ENCODE measurements at regions not wholly inside any gene's neighbourhood (a gene's known extent, or its start where the extent isn't known, plus 50 kb on each side); places are given as distances from the start of the nearest gene placed in this dataset.
"Not testable (repeated sequence)": the region's sequence is repeated elsewhere in the genome, so short reads cannot be mapped to it uniquely, and the experiment has no call there.

- in situ Hi-C loops (cut with HindIII; ENCODE audit: low sequenced_read_pairs): no loop called here
Observed at GRCh38 chr5:166788050-166788449, 1503.4 kb upstream of the WWC1 start.

DNA sequence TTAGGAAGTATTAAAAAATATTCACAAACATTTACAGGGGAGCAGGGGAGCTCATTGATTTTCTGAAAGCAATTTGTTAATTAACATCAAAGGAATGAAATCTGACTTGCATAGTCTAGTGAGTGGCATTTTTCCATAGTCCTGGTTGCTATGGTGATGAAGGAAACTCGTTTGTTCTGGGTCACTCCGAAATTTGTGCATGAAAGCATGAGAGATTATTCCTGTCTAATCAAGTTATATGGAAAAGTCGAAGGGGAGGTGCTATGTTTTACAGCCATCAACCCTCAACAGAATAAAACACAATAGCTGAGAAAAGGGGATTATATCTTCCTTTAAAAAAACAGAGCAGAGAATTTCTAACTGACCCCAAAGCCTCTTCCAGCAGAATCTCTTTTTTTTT, 1495.7 kb upstream of the WWC1 start:
- in situ Hi-C loops (cut with HindIII; ENCODE audit: low sequenced_read_pairs): no loop called here

- in situ Hi-C loops (cut with HindIII; ENCODE audit: low sequenced_read_pairs): no loop called here
Observed at GRCh38 chr5:166803058-166803457, 1488.4 kb upstream of the WWC1 start.

DNA sequence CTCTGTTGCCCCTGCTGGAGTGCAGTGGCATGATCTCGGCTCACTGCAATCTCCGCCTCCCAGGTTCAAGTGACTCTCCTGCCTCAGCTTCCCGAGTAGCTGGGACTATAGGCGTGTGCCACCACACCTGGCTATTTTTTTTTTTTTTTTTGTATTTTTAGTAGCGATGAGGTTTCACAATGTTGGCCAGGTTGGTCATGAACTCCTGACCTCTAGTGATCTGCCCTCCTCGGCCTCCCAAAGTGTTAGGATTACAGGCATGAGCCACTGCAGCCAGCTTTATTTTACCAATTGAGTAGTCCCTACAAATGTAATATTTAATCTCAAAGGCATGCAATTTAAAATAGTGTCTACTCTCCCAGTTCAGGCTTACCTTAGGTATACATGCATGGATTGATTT, 1487.2 kb upstream of the WWC1 start:
- in situ Hi-C loops (cut with HindIII; ENCODE audit: low sequenced_read_pairs): not testable (repeated sequence)

DNA sequence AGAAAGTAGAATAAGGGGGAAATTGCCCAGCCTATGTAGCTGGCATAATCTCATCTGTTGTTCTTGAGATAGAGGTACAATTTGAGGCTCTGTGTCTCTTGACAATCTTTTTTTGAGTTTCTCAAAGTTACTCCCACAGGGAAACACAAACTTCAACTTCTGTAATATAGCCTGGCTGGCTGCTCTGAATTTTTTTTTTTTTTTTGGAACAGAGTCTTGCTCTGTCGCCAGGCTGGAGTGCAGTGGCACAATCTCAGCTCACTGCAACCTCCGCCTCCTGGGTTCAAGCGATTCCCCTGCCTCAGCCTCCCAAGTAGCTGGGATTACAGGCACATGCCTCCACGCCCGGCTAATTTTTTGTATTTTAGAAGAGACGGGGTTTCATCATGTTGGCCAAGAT, 1486.8 kb upstream of the WWC1 start:
- in situ Hi-C loops (cut with HindIII; ENCODE audit: low sequenced_read_pairs): not testable (repeated sequence)

DNA sequence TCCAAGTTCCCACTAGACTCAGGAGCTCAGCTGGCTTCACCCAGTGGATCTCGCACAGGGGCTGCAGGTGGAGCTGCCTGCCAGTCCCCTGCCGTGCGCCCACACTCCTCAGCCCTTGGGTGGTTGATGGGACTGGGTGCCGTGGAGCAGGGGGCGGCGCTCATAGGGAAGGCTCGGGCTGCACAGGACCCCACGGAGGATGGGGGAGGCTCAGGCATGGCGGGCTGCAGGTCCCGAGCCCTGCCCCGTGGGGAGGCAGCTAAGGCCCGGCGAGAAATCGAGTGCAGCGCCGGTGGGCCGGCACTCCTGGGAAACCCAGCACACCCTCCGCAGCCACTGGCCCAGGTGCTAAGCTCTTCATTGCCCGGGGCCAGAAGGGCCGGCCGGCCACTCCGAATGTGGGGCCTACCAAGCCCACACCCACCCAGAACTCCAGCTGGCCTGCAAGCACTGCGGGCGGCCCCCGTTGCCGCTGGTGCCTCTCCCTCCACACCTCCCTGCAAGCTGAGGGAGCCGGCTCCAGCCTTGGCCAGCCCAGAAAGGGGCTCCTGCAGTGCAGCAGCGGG, 1481.3 kb upstream of the WWC1 start:
- in situ Hi-C loops (cut with HindIII; ENCODE audit: low sequenced_read_pairs): not testable (repeated sequence)

DNA sequence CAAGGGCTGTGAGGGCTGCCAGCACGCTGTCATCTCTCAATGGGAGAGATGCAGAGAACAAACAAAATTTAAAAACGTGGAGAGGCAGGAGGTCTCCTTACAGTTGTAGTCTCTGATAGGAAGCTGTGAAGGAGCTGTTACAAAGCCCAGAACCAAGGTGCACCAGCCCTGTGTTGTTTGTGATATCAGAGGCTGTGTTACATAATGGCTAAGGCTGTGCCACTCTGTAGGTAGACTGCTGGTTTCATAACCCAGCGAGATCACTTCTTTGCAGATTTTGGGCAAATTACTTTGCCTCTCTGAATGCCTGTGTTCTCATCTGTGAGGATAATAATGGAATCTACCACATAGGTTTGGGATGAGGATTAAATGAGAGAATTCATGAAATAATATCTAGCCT, 1480.7 kb upstream of the WWC1 start:
- in situ Hi-C loops (cut with HindIII; ENCODE audit: low sequenced_read_pairs): no loop called here

DNA sequence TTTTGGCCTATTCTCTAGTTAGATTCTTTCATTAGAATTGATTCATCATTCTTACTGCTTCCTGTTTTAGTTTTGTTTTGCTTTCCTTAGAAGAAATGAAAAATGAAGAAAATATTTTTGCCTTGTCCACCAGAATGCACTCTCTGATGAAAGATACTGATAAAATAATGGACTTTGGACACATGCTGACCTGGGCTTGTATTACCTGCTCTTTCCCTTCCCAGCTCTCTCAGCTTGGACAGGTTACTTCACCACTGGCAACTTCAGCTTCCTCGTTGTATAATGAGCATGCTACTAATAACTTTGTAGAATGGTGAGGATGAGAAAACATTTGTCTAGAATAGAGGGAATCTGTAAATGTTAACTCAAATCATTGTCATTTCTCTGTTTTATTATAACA, 1468.1 kb upstream of the WWC1 start:
- in situ Hi-C loops (cut with HindIII; ENCODE audit: low sequenced_read_pairs): no loop called here

DNA sequence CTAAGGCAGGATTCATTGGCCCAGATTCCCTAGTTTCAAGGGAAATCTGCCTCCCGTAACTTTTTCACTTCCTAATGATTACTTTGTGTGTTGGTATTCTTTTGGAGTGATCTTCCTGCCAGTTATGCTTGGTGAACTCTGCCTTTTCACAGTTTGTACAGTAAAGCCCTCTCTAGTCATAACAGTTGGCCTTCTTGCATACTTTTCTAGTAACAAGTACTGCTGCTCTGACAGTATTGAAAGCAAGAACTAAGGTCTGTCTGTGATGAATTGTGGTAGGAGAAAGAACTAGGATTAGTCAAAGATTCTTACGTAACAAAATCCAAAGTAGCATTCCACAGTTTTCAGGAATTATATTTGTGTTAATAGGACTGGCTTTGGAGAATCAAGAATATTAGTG, 1457.2 kb upstream of the WWC1 start:
- in situ Hi-C loops (cut with HindIII; ENCODE audit: low sequenced_read_pairs): no loop called here

DNA sequence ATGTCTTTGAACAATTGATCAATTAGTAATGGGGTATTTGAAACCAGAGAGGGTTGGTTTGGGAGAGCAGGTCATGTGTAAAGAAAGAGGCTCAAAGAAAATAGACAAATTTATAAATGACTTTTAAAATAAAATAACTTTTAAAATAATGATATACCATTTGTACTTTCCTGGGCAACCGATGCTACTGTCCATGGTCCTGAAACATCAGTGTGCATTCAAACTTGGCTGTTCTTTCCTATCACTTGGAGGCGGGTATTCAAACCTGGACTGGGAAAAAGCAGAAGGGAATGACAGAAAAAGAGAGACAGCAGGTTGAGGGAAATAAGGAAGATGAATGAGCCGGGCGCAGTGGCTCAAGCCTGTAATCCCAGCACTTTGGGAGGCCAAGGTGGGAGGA, 1446.4 kb upstream of the WWC1 start:
- in situ Hi-C loops (cut with HindIII; ENCODE audit: low sequenced_read_pairs): no loop called here

- in situ Hi-C loops (cut with HindIII; ENCODE audit: low sequenced_read_pairs): no loop called here
Observed at GRCh38 chr5:166856791-166857190, 1434.7 kb upstream of the WWC1 start.

- in situ Hi-C loops (cut with HindIII; ENCODE audit: low sequenced_read_pairs): no loop called here
Observed at GRCh38 chr5:166860426-166860825, 1431.0 kb upstream of the WWC1 start.

GRCh38 chr5:166862581-166862980, 1428.9 kb upstream of the WWC1 start:
- in situ Hi-C loops (cut with HindIII; ENCODE audit: low sequenced_read_pairs): no loop called here

DNA sequence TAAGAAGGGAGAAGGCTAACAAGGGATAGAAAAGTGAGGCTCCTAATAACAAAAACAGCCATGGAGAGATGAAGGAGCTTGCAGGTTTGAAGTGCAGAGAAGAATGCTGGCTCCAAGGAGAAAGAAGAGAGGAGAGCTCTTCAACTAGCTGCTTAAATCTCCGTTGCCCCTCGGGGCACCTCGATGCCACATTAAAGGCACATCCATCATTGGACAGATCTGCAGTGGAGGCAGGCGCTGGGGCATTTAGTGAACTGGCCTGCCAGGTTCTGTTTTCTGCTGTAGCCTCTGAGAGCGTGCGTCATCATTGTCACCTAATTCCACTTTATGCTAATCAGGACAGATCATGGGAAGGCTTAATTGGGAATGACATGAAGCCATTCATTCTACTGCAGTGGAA, 1426.2 kb upstream of the WWC1 start:
- in situ Hi-C loops (cut with HindIII; ENCODE audit: low sequenced_read_pairs): no loop called here

GRCh38 chr5:166880456-166880855, 1411.0 kb upstream of the WWC1 start:
- in situ Hi-C loops (cut with HindIII; ENCODE audit: low sequenced_read_pairs): no loop called here

DNA sequence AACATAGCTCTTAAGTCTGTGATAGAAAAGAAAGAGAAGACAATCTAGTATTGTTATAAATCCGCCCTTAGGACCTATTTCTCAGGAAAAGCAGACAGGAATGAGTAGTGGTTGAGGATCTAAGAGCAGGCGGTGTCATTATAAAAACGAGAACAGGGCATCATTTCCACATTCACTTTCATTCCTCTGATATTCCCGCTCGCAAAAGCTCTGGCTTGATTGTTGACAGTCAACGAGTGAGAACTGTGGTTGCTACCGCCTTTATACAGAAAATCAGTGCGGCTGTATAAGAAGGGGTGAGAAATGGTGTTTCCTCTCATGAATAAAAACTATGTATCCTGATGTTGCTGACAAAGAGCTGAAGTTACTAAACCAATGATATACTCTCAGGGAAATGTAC, 1409.6 kb upstream of the WWC1 start:
- in situ Hi-C loops (cut with HindIII; ENCODE audit: low sequenced_read_pairs): no loop called here

DNA sequence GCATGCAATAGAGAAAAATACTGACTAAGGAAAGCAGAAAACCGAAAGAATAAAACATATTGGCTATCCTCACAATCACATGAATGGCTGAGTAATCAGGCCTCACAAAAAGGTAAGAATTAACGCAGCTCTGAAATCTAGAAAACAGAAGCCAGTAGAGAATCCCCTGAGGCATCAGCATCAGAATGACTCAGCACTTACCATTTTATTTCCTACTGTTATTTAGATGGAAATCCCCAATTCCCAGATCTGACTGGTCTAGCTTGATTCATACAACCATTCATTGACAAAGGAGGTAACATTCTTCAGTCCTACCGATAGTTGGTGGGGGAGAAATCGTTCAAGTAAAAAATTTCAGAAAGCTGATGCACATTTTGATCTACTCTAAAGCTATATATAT, 1408.4 kb upstream of the WWC1 start:
- in situ Hi-C loops (cut with HindIII; ENCODE audit: low sequenced_read_pairs): no loop called here

- in situ Hi-C loops (cut with HindIII; ENCODE audit: low sequenced_read_pairs): no loop called here
Observed at GRCh38 chr5:166898166-166898565, 1393.3 kb upstream of the WWC1 start.

- in situ Hi-C loops (cut with HindIII; ENCODE audit: low sequenced_read_pairs): no loop called here
Observed at GRCh38 chr5:166899343-166899742, 1392.1 kb upstream of the WWC1 start.

GRCh38 chr5:166904571-166904970, 1386.9 kb upstream of the WWC1 start:
- in situ Hi-C loops (cut with HindIII; ENCODE audit: low sequenced_read_pairs): no loop called here

DNA sequence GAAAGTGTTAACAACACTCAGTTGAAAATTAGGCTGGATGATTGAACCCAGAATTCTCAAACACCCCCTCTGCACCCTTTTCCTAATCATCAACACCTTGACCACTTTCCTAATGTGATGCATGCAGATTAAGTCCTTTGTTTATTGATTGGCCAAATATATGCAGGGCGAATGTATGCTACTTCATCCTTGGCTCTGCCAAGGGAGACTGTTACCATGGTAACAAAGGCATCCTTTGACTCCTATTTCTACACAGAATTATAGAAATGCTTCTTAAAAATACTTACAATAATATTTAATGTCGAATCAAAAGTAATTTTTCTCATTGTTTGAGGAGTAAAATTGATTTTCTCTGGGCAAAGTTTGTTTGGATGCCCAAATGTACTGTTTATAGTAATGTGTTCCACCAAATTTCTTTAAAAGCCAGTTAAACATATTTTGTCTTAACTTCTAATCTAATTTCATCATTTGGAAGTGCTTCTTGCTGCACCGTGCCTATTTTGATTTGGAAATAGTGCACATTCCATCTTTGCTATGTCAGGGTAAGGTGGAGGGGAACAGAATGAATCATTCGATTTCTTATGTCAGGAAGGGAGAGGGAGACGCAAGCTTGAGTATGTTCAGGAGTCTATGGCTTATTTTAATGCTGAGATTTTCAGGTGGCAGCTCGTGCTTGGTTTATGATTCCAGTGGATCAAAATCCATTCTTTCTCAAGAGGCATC, 1384.3 kb upstream of the WWC1 start:
- in situ Hi-C loops (cut with HindIII; ENCODE audit: low sequenced_read_pairs): no loop called here

GRCh38 chr5:166909040-166909439, 1382.4 kb upstream of the WWC1 start:
- in situ Hi-C loops (cut with HindIII; ENCODE audit: low sequenced_read_pairs): no loop called here

GRCh38 chr5:166909926-166910325, 1381.5 kb upstream of the WWC1 start:
- in situ Hi-C loops (cut with HindIII; ENCODE audit: low sequenced_read_pairs): no loop called here
